WTC11 (cell line): ENCODE measurements at regions not wholly inside any gene's neighbourhood (a gene's known extent, or its start where the extent isn't known, plus 50 kb on each side); places are given as distances from the start of the nearest gene placed in this dataset.

Experiments used
- ATAC-seq: fragments of 200-7000 bp; cut with Tn5 transposase; 2 replicates; pipeline ENCODE4 v1.10.0; 2021; ENCODE audit warnings: mild to moderate bottlenecking, moderate library complexity
- CTCF ChIA-PET: fragments of 300-600 bp; sonication (Branson Sonifier 250); formaldehyde crosslinking; loops from one replicate; lab custom pipeline; 2021; ENCODE audit warnings: antibody characterized with exemption; lab: Charles Lee
- POLR2A ChIA-PET: fragments of 350-600 bp; sonication (Branson Sonifier 250); formaldehyde crosslinking; loops from one replicate; lab custom pipeline; 2021; ENCODE audit warnings: antibody characterized with exemption; lab: Charles Lee
- DNase-seq: peaks from one replicate; pipeline ENCODE4 v3.0.0; 2021; ENCODE audit warnings: low spot score
- H3K27ac Mint-ChIP-seq: 2 replicates; pipeline ENCODE4 v1.8.0; 2021; ENCODE audit warnings: mixed read lengths
- H3K27me3 Mint-ChIP-seq: 2 replicates; pipeline ENCODE4 v1.8.0; 2021; ENCODE audit warnings: low read depth, mild to moderate bottlenecking, moderate library complexity, mixed read lengths
- H3K36me3 Mint-ChIP-seq: 2 replicates; pipeline ENCODE4 v1.8.0; 2021; ENCODE audit warnings: mixed read lengths
- H3K4me1 Mint-ChIP-seq: 2 replicates; pipeline ENCODE4 v1.8.0; 2022; ENCODE audit warnings: mixed read lengths
- H3K4me3 Mint-ChIP-seq: 2 replicates; pipeline ENCODE4 v1.8.0; 2021; ENCODE audit warnings: mild to moderate bottlenecking, moderate library complexity, mixed read lengths
- H3K9me3 Mint-ChIP-seq: 2 replicates; pipeline ENCODE4 v1.8.0; 2021; ENCODE audit warnings: mixed read lengths
- AFF4 ChIP-seq: sonication (generic); formaldehyde crosslinking; IDR thresholded peaks from 2 replicates; pipeline ENCODE4 v1.8.1; 2023; ENCODE audit warnings: mild to moderate bottlenecking, missing genetic modification reagents, borderline replicate concordance
- AR ChIP-seq: fragments of 250-450 bp; sonication (Bioruptor Pico); IDR thresholded peaks from 2 replicates; pipeline ENCODE4 v1.9.0; 2021; ENCODE audit warnings: mild to moderate bottlenecking
- ATF6 ChIP-seq: sonication (generic); formaldehyde crosslinking; IDR thresholded peaks from 2 replicates; pipeline ENCODE4 v1.8.1; 2023; ENCODE audit warnings: mild to moderate bottlenecking, missing genetic modification reagents
- CTCF ChIP-seq: fragments of 200-600 bp; IDR thresholded peaks from 2 replicates; pipeline ENCODE4 v1.8.0; 2022; ENCODE audit warnings: antibody characterized with exemption
- E2F4 ChIP-seq: sonication (generic); formaldehyde crosslinking; IDR thresholded peaks from 2 replicates; pipeline ENCODE4 v1.8.1; 2022; ENCODE audit warnings: low read depth, mild to moderate bottlenecking, moderate library complexity, missing genetic modification reagents, borderline replicate concordance
- HMGXB4 ChIP-seq: sonication (generic); formaldehyde crosslinking; IDR thresholded peaks from 2 replicates; pipeline ENCODE4 v1.8.1; 2023; ENCODE audit warnings: mild to moderate bottlenecking, moderate library complexity, missing genetic modification reagents
- JUN ChIP-seq: sonication (generic); formaldehyde crosslinking; IDR thresholded peaks from 2 replicates; pipeline ENCODE4 v1.8.0; 2023; ENCODE audit warnings: mild to moderate bottlenecking, missing genetic modification reagents
- KAT7 ChIP-seq: sonication (generic); formaldehyde crosslinking; IDR thresholded peaks from 2 replicates; pipeline ENCODE4 v1.8.1; 2023; ENCODE audit warnings: missing genetic modification reagents, mild to moderate bottlenecking, borderline replicate concordance
- MAX ChIP-seq: sonication (generic); formaldehyde crosslinking; IDR thresholded peaks from 2 replicates; pipeline ENCODE4 v1.8.0; 2022; ENCODE audit warnings: mild to moderate bottlenecking, missing genetic modification reagents
- MXD4 ChIP-seq: fragments of 250-450 bp; sonication (Bioruptor Pico); IDR thresholded peaks from 2 replicates; pipeline ENCODE4 v1.8.0; 2021; ENCODE audit warnings: mild to moderate bottlenecking, moderate library complexity, borderline replicate concordance
- SP1 ChIP-seq: sonication (generic); formaldehyde crosslinking; conservative IDR thresholded peaks from 2 replicates; pipeline ENCODE4 v1.8.1; 2022; ENCODE audit warnings: missing genetic modification reagents
- USF2 ChIP-seq: sonication (generic); formaldehyde crosslinking; IDR thresholded peaks from 2 replicates; pipeline ENCODE4 v1.8.1; 2023; ENCODE audit warnings: mild to moderate bottlenecking, missing genetic modification reagents, moderate library complexity
- ZNF121 ChIP-seq: sonication (generic); formaldehyde crosslinking; IDR thresholded peaks from 2 replicates; pipeline ENCODE4 v1.8.0; 2023; ENCODE audit warnings: missing genetic modification reagents
- ZNF317 ChIP-seq: sonication (generic); formaldehyde crosslinking; IDR thresholded peaks from 2 replicates; pipeline ENCODE4 v1.8.1; 2023; ENCODE audit warnings: low read depth, mild to moderate bottlenecking, moderate library complexity, missing genetic modification reagents, borderline replicate concordance
- ZNF396 ChIP-seq: fragments of 250-450 bp; sonication (Bioruptor Pico); IDR thresholded peaks from 2 replicates; pipeline ENCODE4 v1.8.0; 2021; ENCODE audit warnings: mild to moderate bottlenecking, moderate library complexity, borderline replicate concordance
- ZNF671 ChIP-seq: fragments of 250-450 bp; sonication (Bioruptor Pico); IDR thresholded peaks from 2 replicates; pipeline ENCODE4 v1.8.0; 2021; ENCODE audit warnings: mild to moderate bottlenecking

- TF ChIP-seq E2F4 (CRISPR knock-in tag) (no peak), SP1 (CRISPR knock-in tag) (no peak), ZNF121 (CRISPR knock-in tag) (no peak), HMGXB4 (no peak), JUN (no peak), ATF6 (CRISPR knock-in tag) (no peak), MAX (CRISPR knock-in tag) (no peak), USF2 (CRISPR knock-in tag) (no peak), CTCF (no peak), MXD4 (CRISPR knock-in tag) (no peak), ZNF671 (CRISPR knock-in tag) (no peak), AR (CRISPR knock-in tag) (no peak)
Observed at GRCh38 chr13:105035092-105035491, 1500.4 kb downstream of the EFNB2 start (continued).

GRCh38 chr13:105033999-105034398 lies 1501.5 kb downstream of the EFNB2 start:
- H3K4me3 Mint-ChIP-seq = no peak overlapping the region
- no peaks in the 10 kb centered on the region for H3K27me3 Mint-ChIP-seq
- POLR2A ChIA-PET = no interaction called here
- CTCF ChIA-PET = no interaction called here
- DNase-seq (no peak), ATAC-seq (peak; percentile 77)
- H3K36me3 Mint-ChIP-seq = no peaks in the 10 kb centered on the region
- no peak overlapping the region for H3K27ac Mint-ChIP-seq
- peaks cover 2% of the 10 kb centered on the region; the same call in 1 of the 2 replicates for H3K9me3 Mint-ChIP-seq
- peaks cover 30% of the 10 kb centered on the region for H3K4me1 Mint-ChIP-seq
- no peak for TF ChIP-seq KAT7
- TF ChIP-seq CTCF = no peak
- no peak for TF ChIP-seq AFF4 (CRISPR knock-in tag)
- TF ChIP-seq ZNF396 = no peak
- TF ChIP-seq E2F4 (CRISPR knock-in tag) = no peak
- TF ChIP-seq ZNF317 = no peak
